ENCODE measurements at regions not wholly inside any gene's neighbourhood (a gene's known extent, or its start where the extent isn't known, plus 50 kb on each side); places are given as distances from the start of the nearest gene placed in this dataset.

DNA sequence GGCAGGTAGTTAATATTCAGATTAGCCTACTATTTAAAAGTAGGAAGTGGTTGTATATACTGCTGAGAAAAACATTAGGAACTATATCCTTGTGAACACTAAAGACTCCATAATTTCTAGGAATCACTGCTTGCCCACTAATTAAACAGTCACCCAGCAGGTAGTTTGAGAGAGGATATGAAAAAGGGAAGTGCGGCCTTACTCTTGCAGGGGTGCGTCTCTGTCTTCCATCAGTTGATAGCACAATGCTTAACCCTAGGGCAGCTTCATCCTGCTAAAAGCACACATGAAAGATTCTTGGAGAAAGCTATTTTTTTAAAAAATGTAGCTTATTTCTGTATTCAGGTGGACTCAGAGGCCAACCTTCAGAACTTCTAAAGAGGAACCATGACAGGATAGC, 53.1 kb upstream of the ATP5MC3 start:
- TF ChIP-seq, protein P1, sequence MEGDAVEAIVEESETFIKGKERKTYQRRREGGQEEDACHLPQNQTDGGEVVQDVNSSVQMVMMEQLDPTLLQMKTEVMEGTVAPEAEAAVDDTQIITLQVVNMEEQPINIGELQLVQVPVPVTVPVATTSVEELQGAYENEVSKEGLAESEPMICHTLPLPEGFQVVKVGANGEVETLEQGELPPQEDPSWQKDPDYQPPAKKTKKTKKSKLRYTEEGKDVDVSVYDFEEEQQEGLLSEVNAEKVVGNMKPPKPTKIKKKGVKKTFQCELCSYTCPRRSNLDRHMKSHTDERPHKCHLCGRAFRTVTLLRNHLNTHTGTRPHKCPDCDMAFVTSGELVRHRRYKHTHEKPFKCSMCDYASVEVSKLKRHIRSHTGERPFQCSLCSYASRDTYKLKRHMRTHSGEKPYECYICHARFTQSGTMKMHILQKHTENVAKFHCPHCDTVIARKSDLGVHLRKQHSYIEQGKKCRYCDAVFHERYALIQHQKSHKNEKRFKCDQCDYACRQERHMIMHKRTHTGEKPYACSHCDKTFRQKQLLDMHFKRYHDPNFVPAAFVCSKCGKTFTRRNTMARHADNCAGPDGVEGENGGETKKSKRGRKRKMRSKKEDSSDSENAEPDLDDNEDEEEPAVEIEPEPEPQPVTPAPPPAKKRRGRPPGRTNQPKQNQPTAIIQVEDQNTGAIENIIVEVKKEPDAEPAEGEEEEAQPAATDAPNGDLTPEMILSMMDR (IDR thresholded peaks at IDR 0.05; ENCODE audit: low read depth, low read length), result no peak
- no peak overlapping the region for H3K4me3 ChIP-seq (replicated peaks in 1 of 2; ENCODE audit: low read depth in 2 of 2, low read length in 2 of 2)
- no peak for DNase-seq (ENCODE audit: low read depth in 2 of 2)

DNA sequence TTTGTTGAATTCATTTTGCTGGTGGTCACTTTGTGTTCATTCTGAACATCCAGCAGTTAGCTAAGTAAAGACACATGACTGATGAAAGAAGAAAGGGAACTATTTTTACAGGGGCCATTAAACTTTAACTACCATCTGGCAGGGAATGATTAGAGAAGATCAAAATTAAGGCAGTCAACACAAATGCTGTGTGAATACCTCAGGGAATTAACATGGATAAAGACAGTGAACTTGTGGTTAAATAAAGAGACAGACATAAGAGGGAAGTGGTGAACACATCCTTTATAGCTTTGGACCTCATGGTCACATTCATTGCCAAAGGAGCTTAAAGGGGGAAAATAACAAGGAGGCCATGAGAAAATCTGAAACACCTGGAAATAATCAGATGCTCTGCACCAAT, 52.6 kb upstream of the ATP5MC3 start:
- DNase-seq (ENCODE audit: low read depth in 2 of 2), result no peak
- H3K4me3 ChIP-seq (replicated peaks in 1 of 2; ENCODE audit: low read depth in 2 of 2, low read length in 2 of 2), result no peak overlapping the region

DNA sequence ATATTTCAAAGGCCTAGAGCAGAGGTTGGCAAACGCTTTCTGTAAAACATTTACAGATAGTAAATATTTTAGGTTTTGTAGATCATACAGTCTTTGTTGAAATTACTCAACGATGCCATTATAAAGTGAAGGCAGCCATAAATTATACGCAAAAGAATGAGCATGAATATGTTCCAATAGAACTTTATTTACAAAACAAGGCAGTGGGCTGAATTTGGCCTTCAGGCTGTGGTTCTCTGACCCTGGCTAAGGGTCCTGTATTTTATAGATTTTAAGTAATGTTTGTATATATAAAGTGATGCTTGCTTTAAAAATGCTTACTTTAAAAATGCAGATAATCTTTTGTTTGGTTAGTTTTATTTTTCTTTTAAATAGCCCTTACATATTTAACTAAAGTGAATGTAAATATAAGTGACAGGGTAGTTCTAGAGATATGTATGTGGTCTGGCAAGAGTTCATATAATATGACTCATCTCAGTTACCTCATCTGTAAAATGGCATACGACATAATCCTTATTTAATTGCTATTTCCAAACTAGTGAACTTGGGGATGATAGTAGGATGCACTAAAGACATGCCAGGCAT, 51.7 kb upstream of the ATP5MC3 start:
- peak; percentile 37 to 59 for DNase-seq (ENCODE audit: low read depth in 2 of 2)
- no peak overlapping the region for H3K4me3 ChIP-seq (replicated peaks in 1 of 2; ENCODE audit: low read depth in 2 of 2, low read length in 2 of 2)
- TF ChIP-seq, protein P1 (IDR thresholded peaks at IDR 0.05; ENCODE audit: low read depth, low read length), result no peak

More for the DNA sequence above, 52.6 kb upstream of the ATP5MC3 start:
- TF ChIP-seq, protein P1 (IDR thresholded peaks at IDR 0.05; ENCODE audit: low read depth, low read length), result no peak

Data from cardiac fibroblast (primary cell).